GM19240 (cell line): ENCODE measurements at regions not wholly inside any gene's neighbourhood (a gene's known extent, or its start where the extent isn't known, plus 50 kb on each side); places are given as distances from the start of the nearest gene placed in this dataset.

ENCODE experiments used
- DNase-seq: peaks from one replicate; pipeline ENCODE4 v3.0.0; 2011; ENCODE audit warnings: low spot score; ENCODE audit not compliant: insufficient read length

GRCh38 chr2:215772634-215773563 lies 240.5 kb downstream of the MREG start:
- DNase-seq = no peak

GRCh38 chr2:215772003-215772402 lies 241.3 kb downstream of the MREG start:
- no peak for DNase-seq

GRCh38 chr2:215771241-215771640 lies 242.1 kb downstream of the MREG start:
- no peak for DNase-seq

GRCh38 chr2:215770668-215771067 lies 242.7 kb downstream of the MREG start:
- no peak for DNase-seq

- no peak for DNase-seq
Measured at GRCh38 chr2:215769246-215769645, 244.1 kb downstream of the MREG start.

- DNase-seq = no peak
Measured at GRCh38 chr2:215767625-215768024, 245.7 kb downstream of the MREG start.

- DNase-seq = no peak
Measured at GRCh38 chr2:215765729-215766360, 247.5 kb downstream of the MREG start.

- DNase-seq = no peak
Measured at GRCh38 chr2:215764441-215765048, 248.8 kb downstream of the MREG start.

GRCh38 chr2:215760557-215760956 lies 252.8 kb downstream of the MREG start:
- no peak for DNase-seq

- DNase-seq = no peak
Measured at GRCh38 chr2:215760091-215760490, 253.3 kb downstream of the MREG start.

GRCh38 chr2:215758691-215759090 lies 254.7 kb downstream of the MREG start:
- DNase-seq = no peak

- DNase-seq = no peak
Measured at GRCh38 chr2:215756346-215756730, 257.0 kb downstream of the MREG start.

- DNase-seq = no peak
Measured at GRCh38 chr2:215755641-215756345, 257.6 kb downstream of the MREG start.

- no peak for DNase-seq
Measured at GRCh38 chr2:215754546-215754945, 258.8 kb downstream of the MREG start.

GRCh38 chr2:215753808-215754207 lies 259.5 kb downstream of the MREG start:
- DNase-seq = no peak

- no peak for DNase-seq
Measured at GRCh38 chr2:215752991-215753390, 260.4 kb downstream of the MREG start.

GRCh38 chr2:215752436-215752835 lies 260.9 kb downstream of the MREG start:
- no peak for DNase-seq

- no peak for DNase-seq
Measured at GRCh38 chr2:215751911-215752272, 261.5 kb downstream of the MREG start.

GRCh38 chr2:215751200-215751910 lies 262.0 kb downstream of the MREG start:
- DNase-seq = no peak

GRCh38 chr2:215750763-215751162 lies 262.6 kb downstream of the MREG start:
- no peak for DNase-seq
